Adrenal gland (tissue), 9 donors: ENCODE measurements at regions not wholly inside any gene's neighbourhood (a gene's known extent, or its start where the extent isn't known, plus 50 kb on each side); places are given as distances from the start of the nearest gene placed in this dataset.
"Not testable (repeated sequence)": the region's sequence is repeated elsewhere in the genome, so short reads cannot be mapped to it uniquely, and the experiment has no call there.

Experiments
- DNase-seq, 7 donors: peaks; one replicate each; pipeline ENCODE4 v3.0.0-alpha.2; 2019 to 2020
- H3K27ac ChIP-seq, 5 donors: fragments of 200-600 bp; sonication (generic) in 4 of 5; 1 replicate in 3 of 5; 2 replicates in 2 of 5; pipeline versions ENCODE4 v1.5.1 to v1.8.0; 2016 to 2020; ENCODE audit warnings: mild to moderate bottlenecking in 1 of 5
- H3K27me3 ChIP-seq: fragments of 200-600 bp; 2 replicates; pipeline ENCODE4 v1.8.0; 2021
- H3K36me3 ChIP-seq, 2 donors: fragments of 200-600 bp; replicated peaks in 1 of 2; 1 replicate in 1 of 2; 2 replicates in 1 of 2; pipeline versions ENCODE4 v1.5.1 to v1.8.0; 2018 to 2022
- H3K4me1 ChIP-seq, 2 donors: fragments of 200-600 bp; replicated peaks in 1 of 2; 1 replicate in 1 of 2; 2 replicates in 1 of 2; pipeline versions ENCODE4 v1.5.1 to v1.8.0; 2018 to 2021
- H3K4me3 ChIP-seq, 4 donors: fragments of 200-600 bp; sonication (generic) in 3 of 4; one replicate each; pipeline ENCODE4 v1.5.1; 2016 to 2018
- H3K9me3 ChIP-seq, 3 donors: fragments of 200-600 bp; sonication (generic) in 1 of 3; replicated peaks in 1 of 3; 1 replicate in 2 of 3; 2 replicates in 1 of 3; pipeline versions ENCODE4 v1.5.1 to v1.8.0; 2016 to 2021
- POLR2A ChIP-seq, 2 donors: fragments of 450-650 bp; IDR thresholded peaks; one replicate each; pipeline ENCODE4 v1.6.1; 2017; ENCODE audit warnings: antibody characterized with exemption in 2 of 2, mild to moderate bottlenecking in 2 of 2, moderate library complexity in 1 of 2
- WGBS, 4 donors: extraction: QIAGEN DNeasy Blood & Tissue Kit in 2 of 4; methylation state at CpG; one replicate each; pipeline versions ENCODE4 v1.1.5 to v1.1.7; 2013 to 2017; 5-methylcytosine and 5-hydroxymethylcytosine counted together
- intact Hi-C, 2 donors: fragments of 100-400 bp; cut with DNase I; formaldehyde crosslinking; loops; one replicate each; pipeline versions ENCODE4 v1.14.1 to v1.15.0; 2022 to 2023
- TF ChIP-seq, protein P1 (sequence below), 6 experiments: fragments of 450-650 bp in 4 of 6; fragments of 200-600 bp in 2 of 6; sonication (generic) in 1 of 6; IDR thresholded peaks; 1 replicate in 5 of 6; 2 replicates in 1 of 6; pipeline versions ENCODE4 v1.5.1 to v1.8.0; 2016 to 2021; ENCODE audit warnings: antibody characterized with exemption in 6 of 6, mild to moderate bottlenecking in 2 of 6, moderate library complexity in 1 of 6
- donor health status: healthy with polysubstance abuse.
- donor health status: Bipolar disorder and iron deficiency.
- donor health status: DM: yes; HTN: yes; CAD: no.
- donor health status: DM: no; HTN: no; CAD: no.
- donor health status: DM: no; HTN: no; CAD: no.

DNA sequence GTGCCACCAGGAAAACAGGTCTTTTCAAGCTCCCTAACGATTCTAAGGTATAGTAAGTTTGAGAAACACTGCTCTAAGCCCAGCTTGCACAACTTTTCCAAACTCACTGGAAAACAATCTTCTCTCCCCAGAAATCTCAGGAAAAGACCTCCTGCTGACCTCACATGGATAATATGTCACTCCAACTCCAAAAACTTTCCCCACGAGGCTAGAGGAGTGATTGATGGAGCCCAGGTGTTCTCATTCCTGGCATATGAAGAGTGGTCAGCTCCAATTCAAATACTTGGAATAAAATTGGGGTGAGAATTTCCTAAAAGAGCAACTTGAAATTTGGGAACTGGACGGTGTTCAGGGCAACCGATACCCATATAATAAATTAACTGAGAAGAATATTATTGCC lies 299.9 kb downstream of the PPP4R3C start:
- DNase-seq, result no peak
- Histone ChIP-seq H3K27ac (no peak overlapping the region), H3K27me3 (no peaks in the 10 kb centered on the region), H3K4me1 (no peaks in the 10 kb centered on the region), H3K4me3 (no peak overlapping the region), H3K36me3 (no peaks in the 10 kb centered on the region), H3K9me3 (no peaks in the 10 kb centered on the region)
- intact Hi-C loops, result no loop called here
- TF ChIP-seq POLR2A (IDR thresholded peaks at IDR 0.05), result no peak
- TF ChIP-seq, protein P1, sequence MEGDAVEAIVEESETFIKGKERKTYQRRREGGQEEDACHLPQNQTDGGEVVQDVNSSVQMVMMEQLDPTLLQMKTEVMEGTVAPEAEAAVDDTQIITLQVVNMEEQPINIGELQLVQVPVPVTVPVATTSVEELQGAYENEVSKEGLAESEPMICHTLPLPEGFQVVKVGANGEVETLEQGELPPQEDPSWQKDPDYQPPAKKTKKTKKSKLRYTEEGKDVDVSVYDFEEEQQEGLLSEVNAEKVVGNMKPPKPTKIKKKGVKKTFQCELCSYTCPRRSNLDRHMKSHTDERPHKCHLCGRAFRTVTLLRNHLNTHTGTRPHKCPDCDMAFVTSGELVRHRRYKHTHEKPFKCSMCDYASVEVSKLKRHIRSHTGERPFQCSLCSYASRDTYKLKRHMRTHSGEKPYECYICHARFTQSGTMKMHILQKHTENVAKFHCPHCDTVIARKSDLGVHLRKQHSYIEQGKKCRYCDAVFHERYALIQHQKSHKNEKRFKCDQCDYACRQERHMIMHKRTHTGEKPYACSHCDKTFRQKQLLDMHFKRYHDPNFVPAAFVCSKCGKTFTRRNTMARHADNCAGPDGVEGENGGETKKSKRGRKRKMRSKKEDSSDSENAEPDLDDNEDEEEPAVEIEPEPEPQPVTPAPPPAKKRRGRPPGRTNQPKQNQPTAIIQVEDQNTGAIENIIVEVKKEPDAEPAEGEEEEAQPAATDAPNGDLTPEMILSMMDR (IDR thresholded peaks at IDR 0.05), result no peak
- WGBS, 4 donors, result 52 to 67% (median 58%) methylated on average over 3 to 4 of the region's 4 CpGs

DNA sequence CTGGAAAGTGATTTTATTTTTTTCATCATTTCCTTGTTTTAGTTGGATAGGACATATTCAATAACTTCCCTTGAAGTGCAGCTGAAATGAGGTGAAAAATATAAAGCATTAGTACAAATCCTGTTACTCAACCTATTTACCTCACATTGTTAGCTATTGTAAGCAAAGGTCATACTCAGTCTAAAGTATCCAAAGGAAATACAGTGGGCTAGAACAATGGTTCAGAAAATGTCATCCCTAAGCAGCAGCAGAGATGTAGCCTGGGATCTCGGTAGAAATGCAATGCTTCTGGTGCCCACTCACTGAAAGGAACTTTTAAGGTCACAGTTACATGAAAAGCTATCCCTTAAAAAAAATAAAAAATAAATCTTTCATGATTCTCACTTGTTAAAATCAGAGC lies 300.6 kb downstream of the PPP4R3C start:
- 46 to 67% (median 53%) methylated on average over 1 of the region's 1 CpG for WGBS, 4 donors
- Histone ChIP-seq H3K27ac (no peak overlapping the region), H3K36me3 (no peaks in the 10 kb centered on the region), H3K27me3 (no peaks in the 10 kb centered on the region), H3K4me1 (no peaks in the 10 kb centered on the region), H3K9me3 (no peaks in the 10 kb centered on the region), H3K4me3 (no peak overlapping the region)
- no peak for DNase-seq
- intact Hi-C loops, result no loop called here
- TF ChIP-seq, protein P1 (IDR thresholded peaks at IDR 0.05), result no peak
- TF ChIP-seq POLR2A (IDR thresholded peaks at IDR 0.05), result no peak

DNA sequence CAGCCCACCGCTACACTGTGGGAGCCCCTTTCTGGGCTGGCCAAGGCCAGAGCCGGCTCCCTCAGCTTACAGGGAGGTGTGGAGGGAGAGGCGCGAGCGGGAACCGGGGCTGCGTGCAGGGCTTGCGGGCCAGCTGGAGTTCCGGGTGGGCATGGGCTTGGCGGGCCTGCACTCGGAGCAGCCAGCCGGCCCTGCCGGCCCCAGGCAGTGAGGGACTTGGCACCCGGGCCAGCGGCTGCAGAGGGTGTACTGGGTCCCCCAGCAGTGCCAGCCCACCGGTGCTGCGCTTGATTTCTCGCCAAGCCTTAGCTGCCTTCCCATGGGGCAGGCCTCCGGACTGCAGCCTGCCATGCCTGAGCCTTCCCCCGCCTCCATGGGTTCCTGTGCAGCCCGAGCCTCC lies 306.2 kb downstream of the PPP4R3C start:
- WGBS, 4 donors, result 91 to 96% (median 94%) methylated on average over 12 to 21 of the region's 21 CpGs; no CpG with 5 or more reads in 1 of the 4 donors
- H3K4me3 ChIP-seq, H3K27me3 ChIP-seq, H3K36me3 ChIP-seq, H3K27ac ChIP-seq, H3K4me1 ChIP-seq, H3K9me3 ChIP-seq, intact Hi-C loops, DNase-seq: not testable (repeated sequence)

DNA sequence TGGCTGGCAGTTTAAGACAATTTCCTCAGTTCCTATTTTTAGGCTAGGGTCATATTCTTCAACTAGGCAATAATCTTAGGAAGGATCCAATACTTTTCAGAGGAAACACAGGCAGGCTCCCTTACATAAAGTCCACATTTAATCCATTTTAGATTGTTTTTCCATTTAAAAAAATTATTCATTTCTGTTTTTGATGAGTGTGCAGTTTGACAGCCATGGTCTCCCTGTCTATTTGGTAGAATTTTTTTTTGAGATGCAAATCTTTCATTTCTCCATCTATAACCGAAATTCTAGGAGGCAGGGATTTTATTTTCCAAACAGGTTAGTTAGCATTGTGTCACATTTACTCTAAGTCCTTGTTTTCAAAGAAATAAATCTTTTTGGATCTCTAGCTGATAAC lies 326.8 kb downstream of the PPP4R3C start:
- DNase-seq, result no peak
- WGBS, 4 donors, result 33 to 66% (median 41%) methylated on average over 1 of the region's 1 CpG
- TF ChIP-seq, protein P1 (IDR thresholded peaks at IDR 0.05), result no peak
- no peak for TF ChIP-seq POLR2A (IDR thresholded peaks at IDR 0.05)
- no peak overlapping the region for H3K27ac ChIP-seq
- H3K4me1 ChIP-seq, result no peaks in the 10 kb centered on the region
- H3K27me3 ChIP-seq, result no peaks in the 10 kb centered on the region
- H3K36me3 ChIP-seq, result no peaks in the 10 kb centered on the region
- intact Hi-C loops, result no loop called here
- no peaks in the 10 kb centered on the region for H3K9me3 ChIP-seq
- no peak overlapping the region for H3K4me3 ChIP-seq

DNA sequence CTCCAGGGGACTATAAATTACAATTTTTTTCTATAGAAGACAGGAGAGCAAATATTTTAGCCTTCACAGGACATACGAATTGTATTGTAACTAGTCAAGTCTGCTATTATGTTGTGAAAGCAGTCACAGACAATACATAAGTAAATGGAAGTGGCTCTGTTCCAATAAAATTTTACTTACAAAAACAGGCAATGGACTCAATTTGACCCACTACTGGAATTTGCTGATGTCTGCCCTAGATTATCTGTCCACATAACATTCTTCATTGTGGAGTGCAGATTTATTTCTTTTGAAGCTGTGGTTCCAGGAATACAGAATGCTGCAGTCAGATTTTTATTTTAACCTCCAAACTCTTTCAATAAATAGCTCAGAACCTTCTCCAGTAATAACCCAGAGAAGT lies 330.3 kb downstream of the PPP4R3C start:
- no peaks in the 10 kb centered on the region for H3K36me3 ChIP-seq
- H3K4me3 ChIP-seq, result no peak overlapping the region
- H3K4me1 ChIP-seq, result no peaks in the 10 kb centered on the region
- intact Hi-C loops, result no loop called here
- H3K9me3 ChIP-seq, result no peaks in the 10 kb centered on the region
- no peak for DNase-seq
- 26 to 59% (median 31%) methylated on average over 1 of the region's 1 CpG for WGBS, 4 donors
- no peak overlapping the region for H3K27ac ChIP-seq
- no peak for TF ChIP-seq POLR2A (IDR thresholded peaks at IDR 0.05)
- TF ChIP-seq, protein P1 (IDR thresholded peaks at IDR 0.05), result no peak
- H3K27me3 ChIP-seq, result no peaks in the 10 kb centered on the region

DNA sequence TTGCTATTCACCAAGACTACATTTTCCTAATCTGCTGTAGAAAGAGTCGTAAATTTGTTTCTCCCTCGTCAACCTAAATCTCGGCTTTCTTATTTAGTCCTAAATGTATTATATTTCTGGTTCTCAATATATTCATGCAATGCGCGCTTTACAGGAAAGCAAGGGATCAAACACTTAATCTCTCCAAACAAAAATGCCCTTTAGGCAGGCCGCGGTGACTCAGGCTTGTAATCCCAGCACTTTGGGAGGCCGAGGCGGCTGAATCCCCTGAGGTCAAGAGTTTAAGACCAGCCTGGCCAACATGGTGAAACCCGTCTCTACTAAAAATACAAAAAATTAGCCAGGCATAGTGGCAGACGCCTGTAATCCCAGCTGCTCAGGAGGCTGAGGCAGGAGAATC lies 376.0 kb downstream of the PPP4R3C start:
- H3K27me3 ChIP-seq, intact Hi-C loops, H3K9me3 ChIP-seq, H3K36me3 ChIP-seq, H3K4me3 ChIP-seq, H3K4me1 ChIP-seq, DNase-seq, H3K27ac ChIP-seq: not testable (repeated sequence)
- 74 to 81% (median 78%) methylated on average over 11 of the region's 11 CpGs for WGBS, 4 donors
